HUES48 (cell line): ENCODE measurements at regions not wholly inside any gene's neighbourhood (a gene's known extent, or its start where the extent isn't known, plus 50 kb on each side); places are given as distances from the start of the nearest gene placed in this dataset.

Source experiments
- H3K27ac ChIP-seq: one replicate; pipeline ENCODE4 v1.7.0; 2013; ENCODE audit warnings: low read depth, low read length, inconsistent platforms
- H3K27me3 ChIP-seq: 2 replicates; pipeline ENCODE4 v1.6.1; 2013; ENCODE audit warnings: mild to moderate bottlenecking, low read length; ENCODE audit not compliant: control insufficient read depth, insufficient read depth
- H3K36me3 ChIP-seq: 2 replicates; pipeline ENCODE4 v1.6.1; 2013; ENCODE audit warnings: low read length; ENCODE audit not compliant: control insufficient read depth, insufficient read depth
- H3K4me1 ChIP-seq: 2 replicates; pipeline ENCODE4 v1.6.1; 2013; ENCODE audit warnings: mild to moderate bottlenecking, low read length; ENCODE audit not compliant: control insufficient read depth, insufficient read depth
- H3K4me3 ChIP-seq: 2 replicates; pipeline ENCODE4 v1.5.1; 2013; ENCODE audit warnings: mild to moderate bottlenecking, low read depth, low read length
- H3K9ac ChIP-seq: 2 replicates; pipeline ENCODE4 v1.6.1; 2013; ENCODE audit warnings: mild to moderate bottlenecking, low read depth, low read length, moderate library complexity
- H3K9me3 ChIP-seq: 2 replicates; pipeline ENCODE4 v1.6.1; 2013; ENCODE audit warnings: low read length; ENCODE audit not compliant: control insufficient read depth, insufficient read depth

GRCh38 chr12:13505224-13505623, 308.7 kb downstream of the EMP1 start:
- H3K9ac ChIP-seq: no peak overlapping the region
- H3K27ac ChIP-seq: no peak overlapping the region
- no peaks in the 10 kb centered on the region for H3K36me3 ChIP-seq
- H3K27me3 ChIP-seq: no peaks in the 10 kb centered on the region
- no peak overlapping the region for H3K4me3 ChIP-seq
- H3K9me3 ChIP-seq: no peaks in the 10 kb centered on the region
- H3K4me1 ChIP-seq: peaks cover 22% of the 10 kb centered on the region

- H3K27me3 ChIP-seq: no peaks in the 10 kb centered on the region
- no peak overlapping the region for H3K4me3 ChIP-seq
- H3K4me1 ChIP-seq: peaks cover 22% of the 10 kb centered on the region
- no peaks in the 10 kb centered on the region for H3K36me3 ChIP-seq
- no peaks in the 10 kb centered on the region for H3K9me3 ChIP-seq
- no peak overlapping the region for H3K27ac ChIP-seq
- H3K9ac ChIP-seq: no peak overlapping the region
Measured at GRCh38 chr12:13504736-13505135, 308.2 kb downstream of the EMP1 start.

GRCh38 chr12:13504074-13504473, 307.5 kb downstream of the EMP1 start:
- no peak overlapping the region for H3K4me3 ChIP-seq
- H3K27me3 ChIP-seq: no peaks in the 10 kb centered on the region
- H3K36me3 ChIP-seq: no peaks in the 10 kb centered on the region
- H3K4me1 ChIP-seq: peaks cover 22% of the 10 kb centered on the region
- H3K9ac ChIP-seq: no peak overlapping the region
- no peaks in the 10 kb centered on the region for H3K9me3 ChIP-seq
- H3K27ac ChIP-seq: no peak overlapping the region

- Histone ChIP-seq H3K9ac (no peak overlapping the region), H3K27ac (no peak overlapping the region), H3K9me3 (no peaks in the 10 kb centered on the region), H3K4me1 (peaks cover 22% of the 10 kb centered on the region), H3K4me3 (no peak overlapping the region), H3K36me3 (no peaks in the 10 kb centered on the region), H3K27me3 (no peaks in the 10 kb centered on the region)
Measured at GRCh38 chr12:13503094-13503835, 306.7 kb downstream of the EMP1 start.

GRCh38 chr12:13499008-13499407, 302.5 kb downstream of the EMP1 start:
- H3K4me1 ChIP-seq: no peaks in the 10 kb centered on the region
- no peaks in the 10 kb centered on the region for H3K9me3 ChIP-seq
- no peak overlapping the region for H3K4me3 ChIP-seq
- no peak overlapping the region for H3K27ac ChIP-seq
- no peaks in the 10 kb centered on the region for H3K36me3 ChIP-seq
- H3K9ac ChIP-seq: no peak overlapping the region
- no peaks in the 10 kb centered on the region for H3K27me3 ChIP-seq

GRCh38 chr12:13496111-13496510, 299.6 kb downstream of the EMP1 start:
- H3K4me1 ChIP-seq: peaks cover 9% of the 10 kb centered on the region; the same call in 1 of the 2 replicates
- H3K4me3 ChIP-seq: no peak overlapping the region
- H3K36me3 ChIP-seq: no peaks in the 10 kb centered on the region
- H3K27me3 ChIP-seq: no peaks in the 10 kb centered on the region
- H3K9me3 ChIP-seq: no peaks in the 10 kb centered on the region
- no peak overlapping the region for H3K9ac ChIP-seq
- H3K27ac ChIP-seq: no peak overlapping the region

- Histone ChIP-seq H3K9me3 (no peaks in the 10 kb centered on the region), H3K4me3 (no peak overlapping the region), H3K27ac (no peak overlapping the region), H3K36me3 (no peaks in the 10 kb centered on the region), H3K9ac (no peak overlapping the region), H3K4me1 (peaks cover 9% of the 10 kb centered on the region; the same call in 1 of the 2 replicates), H3K27me3 (no peaks in the 10 kb centered on the region)
Measured at GRCh38 chr12:13489246-13489645, 292.7 kb downstream of the EMP1 start.

GRCh38 chr12:13487326-13487725, 290.8 kb downstream of the EMP1 start:
- no peaks in the 10 kb centered on the region for H3K27me3 ChIP-seq
- H3K27ac ChIP-seq: no peak overlapping the region

GRCh38 chr12:13486794-13487193, 290.3 kb downstream of the EMP1 start:
- Histone ChIP-seq H3K4me1 (no peaks in the 10 kb centered on the region), H3K9me3 (no peaks in the 10 kb centered on the region), H3K27ac (no peak overlapping the region), H3K4me3 (no peak overlapping the region), H3K36me3 (no peaks in the 10 kb centered on the region), H3K27me3 (no peaks in the 10 kb centered on the region), H3K9ac (no peak overlapping the region)

More at GRCh38 chr12:13487326-13487725, 290.8 kb downstream of the EMP1 start:
- Histone ChIP-seq H3K4me3 (no peak overlapping the region), H3K9ac (no peak overlapping the region), H3K36me3 (no peaks in the 10 kb centered on the region), H3K9me3 (no peaks in the 10 kb centered on the region), H3K4me1 (peaks cover 2% of the 10 kb centered on the region; the same call in 1 of the 2 replicates)

GRCh38 chr12:13478650-13479181, 282.2 kb downstream of the EMP1 start:
- Histone ChIP-seq H3K9ac (no peak overlapping the region), H3K27ac (no peak overlapping the region), H3K9me3 (no peaks in the 10 kb centered on the region), H3K4me3 (no peak overlapping the region), H3K4me1 (no peaks in the 10 kb centered on the region), H3K36me3 (no peaks in the 10 kb centered on the region), H3K27me3 (no peaks in the 10 kb centered on the region)

- no peaks in the 10 kb centered on the region for H3K9me3 ChIP-seq
- H3K27me3 ChIP-seq: no peaks in the 10 kb centered on the region
- H3K36me3 ChIP-seq: no peaks in the 10 kb centered on the region
- no peak overlapping the region for H3K27ac ChIP-seq
- H3K4me3 ChIP-seq: no peak overlapping the region
- no peak overlapping the region for H3K9ac ChIP-seq
- no peaks in the 10 kb centered on the region for H3K4me1 ChIP-seq
Measured at GRCh38 chr12:13474381-13474780, 277.9 kb downstream of the EMP1 start.
